ENCODE measurements at regions not wholly inside any gene's neighbourhood (a gene's known extent, or its start where the extent isn't known, plus 50 kb on each side); places are given as distances from the start of the nearest gene placed in this dataset.

GRCh38 chr3:29195056-29195455, 85.8 kb upstream of the RBMS3 start:
- TF ChIP-seq, protein P1, sequence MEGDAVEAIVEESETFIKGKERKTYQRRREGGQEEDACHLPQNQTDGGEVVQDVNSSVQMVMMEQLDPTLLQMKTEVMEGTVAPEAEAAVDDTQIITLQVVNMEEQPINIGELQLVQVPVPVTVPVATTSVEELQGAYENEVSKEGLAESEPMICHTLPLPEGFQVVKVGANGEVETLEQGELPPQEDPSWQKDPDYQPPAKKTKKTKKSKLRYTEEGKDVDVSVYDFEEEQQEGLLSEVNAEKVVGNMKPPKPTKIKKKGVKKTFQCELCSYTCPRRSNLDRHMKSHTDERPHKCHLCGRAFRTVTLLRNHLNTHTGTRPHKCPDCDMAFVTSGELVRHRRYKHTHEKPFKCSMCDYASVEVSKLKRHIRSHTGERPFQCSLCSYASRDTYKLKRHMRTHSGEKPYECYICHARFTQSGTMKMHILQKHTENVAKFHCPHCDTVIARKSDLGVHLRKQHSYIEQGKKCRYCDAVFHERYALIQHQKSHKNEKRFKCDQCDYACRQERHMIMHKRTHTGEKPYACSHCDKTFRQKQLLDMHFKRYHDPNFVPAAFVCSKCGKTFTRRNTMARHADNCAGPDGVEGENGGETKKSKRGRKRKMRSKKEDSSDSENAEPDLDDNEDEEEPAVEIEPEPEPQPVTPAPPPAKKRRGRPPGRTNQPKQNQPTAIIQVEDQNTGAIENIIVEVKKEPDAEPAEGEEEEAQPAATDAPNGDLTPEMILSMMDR (conservative IDR thresholded peaks at IDR 0.05; ENCODE audit: low read depth, low read length) = no peak
- no peak for TF ChIP-seq EZH2phosphoT487 (IDR thresholded peaks at IDR 0.05; ENCODE audit: borderline replicate concordance, low read length)
- no peak for TF ChIP-seq EZH2 (IDR thresholded peaks at IDR 0.05; ENCODE audit: low read length, unreplicated experiment)
